WTC11 (cell line): ENCODE measurements at regions not wholly inside any gene's neighbourhood (a gene's known extent, or its start where the extent isn't known, plus 50 kb on each side); places are given as distances from the start of the nearest gene placed in this dataset.

ENCODE experiments used
- ATAC-seq: fragments of 200-7000 bp; cut with Tn5 transposase; 2 replicates; pipeline ENCODE4 v1.10.0; 2021; ENCODE audit warnings: mild to moderate bottlenecking, moderate library complexity
- CTCF ChIA-PET: fragments of 300-600 bp; sonication (Branson Sonifier 250); formaldehyde crosslinking; loops from one replicate; lab custom pipeline; 2021; ENCODE audit warnings: antibody characterized with exemption; lab: Charles Lee
- POLR2A ChIA-PET: fragments of 350-600 bp; sonication (Branson Sonifier 250); formaldehyde crosslinking; loops from one replicate; lab custom pipeline; 2021; ENCODE audit warnings: antibody characterized with exemption; lab: Charles Lee
- DNase-seq: peaks from one replicate; pipeline ENCODE4 v3.0.0; 2021; ENCODE audit warnings: low spot score
- H3K27ac Mint-ChIP-seq: 2 replicates; pipeline ENCODE4 v1.8.0; 2021; ENCODE audit warnings: mixed read lengths
- H3K27me3 Mint-ChIP-seq: 2 replicates; pipeline ENCODE4 v1.8.0; 2021; ENCODE audit warnings: low read depth, mild to moderate bottlenecking, moderate library complexity, mixed read lengths
- H3K36me3 Mint-ChIP-seq: 2 replicates; pipeline ENCODE4 v1.8.0; 2021; ENCODE audit warnings: mixed read lengths
- H3K4me1 Mint-ChIP-seq: 2 replicates; pipeline ENCODE4 v1.8.0; 2022; ENCODE audit warnings: mixed read lengths
- H3K4me3 Mint-ChIP-seq: 2 replicates; pipeline ENCODE4 v1.8.0; 2021; ENCODE audit warnings: mild to moderate bottlenecking, moderate library complexity, mixed read lengths
- H3K9me3 Mint-ChIP-seq: 2 replicates; pipeline ENCODE4 v1.8.0; 2021; ENCODE audit warnings: mixed read lengths
- CDX4 ChIP-seq: fragments of 250-450 bp; sonication (Bioruptor Pico); IDR thresholded peaks from 2 replicates; pipeline ENCODE4 v1.9.0; 2021; ENCODE audit warnings: moderate library complexity, mild to moderate bottlenecking, inconsistent platforms, borderline replicate concordance
- FOXJ3 ChIP-seq: sonication (generic); formaldehyde crosslinking; IDR thresholded peaks from 2 replicates; pipeline ENCODE4 v1.9.0; 2021; ENCODE audit warnings: missing genetic modification reagents, mild to moderate bottlenecking, borderline replicate concordance
- GABPB1 ChIP-seq: sonication (generic); formaldehyde crosslinking; IDR thresholded peaks from 2 replicates; pipeline ENCODE4 v1.8.1; 2023; ENCODE audit warnings: mild to moderate bottlenecking, missing genetic modification reagents
- GTF2I ChIP-seq: fragments of 250-450 bp; sonication (Bioruptor Pico); conservative IDR thresholded peaks from 2 replicates; pipeline ENCODE4 v1.4.0; 2021; ENCODE audit warnings: mild to moderate bottlenecking
- HMGA2 ChIP-seq: fragments of 250-450 bp; sonication (Bioruptor Pico); IDR thresholded peaks from 2 replicates; pipeline ENCODE4 v1.4.0; 2021; ENCODE audit warnings: mild to moderate bottlenecking, moderate library complexity
- IRF2 ChIP-seq: sonication (generic); formaldehyde crosslinking; IDR thresholded peaks from 2 replicates; pipeline ENCODE4 v1.8.0; 2022; ENCODE audit warnings: low read depth, missing genetic modification reagents, borderline replicate concordance
- PREB ChIP-seq: sonication (generic); formaldehyde crosslinking; IDR thresholded peaks from 2 replicates; pipeline ENCODE4 v1.8.1; 2022; ENCODE audit warnings: mild to moderate bottlenecking, missing genetic modification reagents, moderate library complexity, borderline replicate concordance
- SP1 ChIP-seq: sonication (generic); formaldehyde crosslinking; conservative IDR thresholded peaks from 2 replicates; pipeline ENCODE4 v1.8.1; 2022; ENCODE audit warnings: missing genetic modification reagents
- STAT6 ChIP-seq: sonication (generic); formaldehyde crosslinking; conservative IDR thresholded peaks from 2 replicates; pipeline ENCODE4 v1.8.1; 2023; ENCODE audit warnings: mild to moderate bottlenecking, low read depth, missing genetic modification reagents, moderate library complexity
- ZBTB43 ChIP-seq: sonication (generic); formaldehyde crosslinking; IDR thresholded peaks from 2 replicates; pipeline ENCODE4 v1.8.1; 2023; ENCODE audit warnings: mild to moderate bottlenecking, missing genetic modification reagents
- ZNF232 ChIP-seq: sonication (generic); formaldehyde crosslinking; IDR thresholded peaks from 2 replicates; pipeline ENCODE4 v1.8.0; 2022; ENCODE audit warnings: mild to moderate bottlenecking, missing genetic modification reagents
- ZNF416 ChIP-seq: fragments of 250-450 bp; sonication (Bioruptor Pico); IDR thresholded peaks from 2 replicates; pipeline ENCODE4 v1.9.0; 2021; ENCODE audit warnings: mild to moderate bottlenecking, inconsistent platforms
- ZNF512 ChIP-seq: sonication (generic); formaldehyde crosslinking; IDR thresholded peaks from 2 replicates; pipeline ENCODE4 v1.8.1; 2022; ENCODE audit warnings: missing genetic modification reagents, borderline replicate concordance
- TF ChIP-seq, protein P1 (sequence below): fragments of 250-450 bp; sonication (Bioruptor Pico); IDR thresholded peaks from 2 replicates; pipeline ENCODE4 v1.9.0; 2021; ENCODE audit warnings: mild to moderate bottlenecking, borderline replicate concordance
- TF ChIP-seq, protein P2 (sequence below): sonication (generic); formaldehyde crosslinking; IDR thresholded peaks from 2 replicates; pipeline ENCODE4 v1.8.1; 2023; ENCODE audit warnings: mild to moderate bottlenecking, missing genetic modification reagents, moderate library complexity
- TF ChIP-seq, protein P3 (sequence below): fragments of 250-450 bp; sonication (Bioruptor Pico); IDR thresholded peaks from 2 replicates; pipeline ENCODE4 v1.9.0; 2021; ENCODE audit warnings: mild to moderate bottlenecking
- TF ChIP-seq, protein P4 (sequence below): fragments of 250-450 bp; sonication (Bioruptor Pico); conservative IDR thresholded peaks from 2 replicates; pipeline ENCODE4 v1.9.0; 2021; ENCODE audit warnings: mild to moderate bottlenecking

- no peak for TF ChIP-seq CDX4 (CRISPR knock-in tag)
- no peak for TF ChIP-seq GABPB1 (CRISPR knock-in tag)
- TF ChIP-seq PREB: no peak
- TF ChIP-seq, protein P1, sequence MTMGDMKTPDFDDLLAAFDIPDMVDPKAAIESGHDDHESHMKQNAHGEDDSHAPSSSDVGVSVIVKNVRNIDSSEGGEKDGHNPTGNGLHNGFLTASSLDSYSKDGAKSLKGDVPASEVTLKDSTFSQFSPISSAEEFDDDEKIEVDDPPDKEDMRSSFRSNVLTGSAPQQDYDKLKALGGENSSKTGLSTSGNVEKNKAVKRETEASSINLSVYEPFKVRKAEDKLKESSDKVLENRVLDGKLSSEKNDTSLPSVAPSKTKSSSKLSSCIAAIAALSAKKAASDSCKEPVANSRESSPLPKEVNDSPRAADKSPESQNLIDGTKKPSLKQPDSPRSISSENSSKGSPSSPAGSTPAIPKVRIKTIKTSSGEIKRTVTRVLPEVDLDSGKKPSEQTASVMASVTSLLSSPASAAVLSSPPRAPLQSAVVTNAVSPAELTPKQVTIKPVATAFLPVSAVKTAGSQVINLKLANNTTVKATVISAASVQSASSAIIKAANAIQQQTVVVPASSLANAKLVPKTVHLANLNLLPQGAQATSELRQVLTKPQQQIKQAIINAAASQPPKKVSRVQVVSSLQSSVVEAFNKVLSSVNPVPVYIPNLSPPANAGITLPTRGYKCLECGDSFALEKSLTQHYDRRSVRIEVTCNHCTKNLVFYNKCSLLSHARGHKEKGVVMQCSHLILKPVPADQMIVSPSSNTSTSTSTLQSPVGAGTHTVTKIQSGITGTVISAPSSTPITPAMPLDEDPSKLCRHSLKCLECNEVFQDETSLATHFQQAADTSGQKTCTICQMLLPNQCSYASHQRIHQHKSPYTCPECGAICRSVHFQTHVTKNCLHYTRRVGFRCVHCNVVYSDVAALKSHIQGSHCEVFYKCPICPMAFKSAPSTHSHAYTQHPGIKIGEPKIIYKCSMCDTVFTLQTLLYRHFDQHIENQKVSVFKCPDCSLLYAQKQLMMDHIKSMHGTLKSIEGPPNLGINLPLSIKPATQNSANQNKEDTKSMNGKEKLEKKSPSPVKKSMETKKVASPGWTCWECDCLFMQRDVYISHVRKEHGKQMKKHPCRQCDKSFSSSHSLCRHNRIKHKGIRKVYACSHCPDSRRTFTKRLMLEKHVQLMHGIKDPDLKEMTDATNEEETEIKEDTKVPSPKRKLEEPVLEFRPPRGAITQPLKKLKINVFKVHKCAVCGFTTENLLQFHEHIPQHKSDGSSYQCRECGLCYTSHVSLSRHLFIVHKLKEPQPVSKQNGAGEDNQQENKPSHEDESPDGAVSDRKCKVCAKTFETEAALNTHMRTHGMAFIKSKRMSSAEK: no peak
- no peak for TF ChIP-seq ZBTB43 (CRISPR knock-in tag)
- TF ChIP-seq, protein P2, sequence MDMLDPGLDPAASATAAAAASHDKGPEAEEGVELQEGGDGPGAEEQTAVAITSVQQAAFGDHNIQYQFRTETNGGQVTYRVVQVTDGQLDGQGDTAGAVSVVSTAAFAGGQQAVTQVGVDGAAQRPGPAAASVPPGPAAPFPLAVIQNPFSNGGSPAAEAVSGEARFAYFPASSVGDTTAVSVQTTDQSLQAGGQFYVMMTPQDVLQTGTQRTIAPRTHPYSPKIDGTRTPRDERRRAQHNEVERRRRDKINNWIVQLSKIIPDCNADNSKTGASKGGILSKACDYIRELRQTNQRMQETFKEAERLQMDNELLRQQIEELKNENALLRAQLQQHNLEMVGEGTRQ (CRISPR knock-in tag): no peak
- TF ChIP-seq IRF2 (CRISPR knock-in tag): no peak
- no peak for TF ChIP-seq ZNF416 (CRISPR knock-in tag)
- TF ChIP-seq, protein P3, sequence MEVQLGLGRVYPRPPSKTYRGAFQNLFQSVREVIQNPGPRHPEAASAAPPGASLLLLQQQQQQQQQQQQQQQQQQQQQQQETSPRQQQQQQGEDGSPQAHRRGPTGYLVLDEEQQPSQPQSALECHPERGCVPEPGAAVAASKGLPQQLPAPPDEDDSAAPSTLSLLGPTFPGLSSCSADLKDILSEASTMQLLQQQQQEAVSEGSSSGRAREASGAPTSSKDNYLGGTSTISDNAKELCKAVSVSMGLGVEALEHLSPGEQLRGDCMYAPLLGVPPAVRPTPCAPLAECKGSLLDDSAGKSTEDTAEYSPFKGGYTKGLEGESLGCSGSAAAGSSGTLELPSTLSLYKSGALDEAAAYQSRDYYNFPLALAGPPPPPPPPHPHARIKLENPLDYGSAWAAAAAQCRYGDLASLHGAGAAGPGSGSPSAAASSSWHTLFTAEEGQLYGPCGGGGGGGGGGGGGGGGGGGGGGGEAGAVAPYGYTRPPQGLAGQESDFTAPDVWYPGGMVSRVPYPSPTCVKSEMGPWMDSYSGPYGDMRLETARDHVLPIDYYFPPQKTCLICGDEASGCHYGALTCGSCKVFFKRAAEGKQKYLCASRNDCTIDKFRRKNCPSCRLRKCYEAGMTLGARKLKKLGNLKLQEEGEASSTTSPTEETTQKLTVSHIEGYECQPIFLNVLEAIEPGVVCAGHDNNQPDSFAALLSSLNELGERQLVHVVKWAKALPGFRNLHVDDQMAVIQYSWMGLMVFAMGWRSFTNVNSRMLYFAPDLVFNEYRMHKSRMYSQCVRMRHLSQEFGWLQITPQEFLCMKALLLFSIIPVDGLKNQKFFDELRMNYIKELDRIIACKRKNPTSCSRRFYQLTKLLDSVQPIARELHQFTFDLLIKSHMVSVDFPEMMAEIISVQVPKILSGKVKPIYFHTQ: no peak
- no peak for TF ChIP-seq HMGA2 (CRISPR knock-in tag)
- no peak for TF ChIP-seq ZNF512 (CRISPR knock-in tag)
- TF ChIP-seq SP1: no peak
- no peak for TF ChIP-seq FOXJ3 (CRISPR knock-in tag)
- no peak for TF ChIP-seq GTF2I (CRISPR knock-in tag)
- TF ChIP-seq STAT6 (CRISPR knock-in tag): no peak
- TF ChIP-seq, protein P4, sequence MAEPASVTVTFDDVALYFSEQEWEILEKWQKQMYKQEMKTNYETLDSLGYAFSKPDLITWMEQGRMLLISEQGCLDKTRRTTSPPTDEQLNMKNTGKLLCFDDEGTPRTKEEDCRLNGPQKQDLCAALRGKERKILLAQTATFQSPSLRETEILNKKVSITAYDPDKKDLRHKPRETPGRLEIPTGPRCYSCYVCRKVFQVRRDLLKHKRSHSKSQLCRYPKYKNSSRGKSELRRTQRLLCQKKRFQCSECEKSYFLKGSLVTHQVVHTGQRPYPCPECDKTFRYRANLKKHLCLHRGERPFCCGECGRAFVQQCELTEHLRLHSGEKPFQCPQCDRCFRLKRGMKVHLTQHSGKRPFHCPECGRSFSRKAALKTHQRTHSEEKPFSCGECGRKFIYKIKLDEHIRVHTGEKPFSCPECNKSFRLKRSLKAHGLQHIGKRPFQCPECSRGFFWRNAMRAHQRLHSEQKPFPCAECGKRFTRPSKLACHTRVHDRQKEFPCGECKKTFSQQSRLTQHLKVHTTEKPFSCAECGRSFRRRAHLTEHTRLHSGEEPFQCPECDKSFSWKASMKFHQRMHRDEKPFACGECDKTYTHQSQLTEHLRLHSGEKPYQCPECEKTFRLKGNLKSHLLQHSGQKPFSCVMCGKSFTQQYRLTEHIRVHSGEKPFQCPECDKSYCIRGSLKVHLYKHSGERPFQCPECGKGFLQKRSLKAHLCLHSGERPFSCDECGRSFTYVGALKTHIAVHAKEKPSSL (CRISPR knock-in tag): no peak
- TF ChIP-seq ZNF232 (CRISPR knock-in tag): no peak
- H3K36me3 Mint-ChIP-seq: peaks cover 11% of the 10 kb centered on the region
- H3K9me3 Mint-ChIP-seq: peaks cover 31% of the 10 kb centered on the region
- DNase-seq (no peak), ATAC-seq (no peak)
- peaks cover 26% of the 10 kb centered on the region for H3K4me1 Mint-ChIP-seq
- peaks cover 9% of the 10 kb centered on the region for H3K27me3 Mint-ChIP-seq
- no peak overlapping the region for H3K27ac Mint-ChIP-seq
- CTCF ChIA-PET: no interaction called here
- no peak overlapping the region for H3K4me3 Mint-ChIP-seq
- POLR2A ChIA-PET: no interaction called here
Measured at GRCh38 chr20:57922706-57923105, 212.9 kb upstream of the PMEPA1 start.
